RWPE2 (cell line): ENCODE measurements at regions not wholly inside any gene's neighbourhood (a gene's known extent, or its start where the extent isn't known, plus 50 kb on each side); places are given as distances from the start of the nearest gene placed in this dataset.
"Not testable (repeated sequence)": the region's sequence is repeated elsewhere in the genome, so short reads cannot be mapped to it uniquely, and the experiment has no call there.

Experiments used
- ATAC-seq: fragments of 200-7000 bp; cut with Tn5 transposase; 3 replicates; pipeline ENCODE4 v1.9.1; 2021; ENCODE audit warnings: low read depth
- DNase-seq: peaks from one replicate; pipeline ENCODE4 v3.0.0-alpha.2; 2020; ENCODE audit warnings: low spot score
- H3K27ac ChIP-seq: fragments of 450-650 bp; 2 replicates; pipeline ENCODE4 v1.5.1; 2017; ENCODE audit warnings: mild to moderate bottlenecking; ENCODE audit not compliant: poor library complexity, severe bottlenecking
- H3K27me3 ChIP-seq: fragments of 250-450 bp; sonication (Bioruptor Pico); 2 replicates; pipeline ENCODE4 v1.5.1; 2021; ENCODE audit warnings: mild to moderate bottlenecking, moderate library complexity; ENCODE audit not compliant: insufficient read depth, poor library complexity, severe bottlenecking
- H3K36me3 ChIP-seq: fragments of 250-450 bp; sonication (Bioruptor Pico); 2 replicates; pipeline ENCODE4 v1.5.1; 2020; ENCODE audit warnings: low read depth, mild to moderate bottlenecking, moderate library complexity
- H3K4me1 ChIP-seq: fragments of 250-450 bp; sonication (Bioruptor Pico); 2 replicates; pipeline ENCODE4 v1.5.1; 2021; ENCODE audit warnings: mild to moderate bottlenecking, moderate library complexity; ENCODE audit not compliant: insufficient read depth, poor library complexity, severe bottlenecking
- H3K4me3 ChIP-seq: fragments of 250-450 bp; sonication (Bioruptor Pico); 2 replicates; pipeline ENCODE4 v1.5.1; 2021; ENCODE audit warnings: mild to moderate bottlenecking, moderate library complexity; ENCODE audit not compliant: severe bottlenecking
- H3K9me3 ChIP-seq: fragments of 250-450 bp; sonication (Bioruptor Pico); 2 replicates; pipeline ENCODE4 v1.5.1; 2021; ENCODE audit warnings: mild to moderate bottlenecking, moderate library complexity; ENCODE audit not compliant: severe bottlenecking
- TF ChIP-seq, protein P1 (sequence below): fragments of 450-650 bp; IDR thresholded peaks from one replicate; pipeline ENCODE4 v1.5.1; 2017; ENCODE audit warnings: mild to moderate bottlenecking, moderate library complexity; ENCODE audit not compliant: poor library complexity, severe bottlenecking

GRCh38 chr4:83196921-83197320, 82.4 kb upstream of the PLAC8 start:
- no peaks in the 10 kb centered on the region for H3K27me3 ChIP-seq
- H3K36me3 ChIP-seq = no peaks in the 10 kb centered on the region
- TF ChIP-seq, protein P1, sequence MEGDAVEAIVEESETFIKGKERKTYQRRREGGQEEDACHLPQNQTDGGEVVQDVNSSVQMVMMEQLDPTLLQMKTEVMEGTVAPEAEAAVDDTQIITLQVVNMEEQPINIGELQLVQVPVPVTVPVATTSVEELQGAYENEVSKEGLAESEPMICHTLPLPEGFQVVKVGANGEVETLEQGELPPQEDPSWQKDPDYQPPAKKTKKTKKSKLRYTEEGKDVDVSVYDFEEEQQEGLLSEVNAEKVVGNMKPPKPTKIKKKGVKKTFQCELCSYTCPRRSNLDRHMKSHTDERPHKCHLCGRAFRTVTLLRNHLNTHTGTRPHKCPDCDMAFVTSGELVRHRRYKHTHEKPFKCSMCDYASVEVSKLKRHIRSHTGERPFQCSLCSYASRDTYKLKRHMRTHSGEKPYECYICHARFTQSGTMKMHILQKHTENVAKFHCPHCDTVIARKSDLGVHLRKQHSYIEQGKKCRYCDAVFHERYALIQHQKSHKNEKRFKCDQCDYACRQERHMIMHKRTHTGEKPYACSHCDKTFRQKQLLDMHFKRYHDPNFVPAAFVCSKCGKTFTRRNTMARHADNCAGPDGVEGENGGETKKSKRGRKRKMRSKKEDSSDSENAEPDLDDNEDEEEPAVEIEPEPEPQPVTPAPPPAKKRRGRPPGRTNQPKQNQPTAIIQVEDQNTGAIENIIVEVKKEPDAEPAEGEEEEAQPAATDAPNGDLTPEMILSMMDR = no peak
- H3K9me3 ChIP-seq = no peaks in the 10 kb centered on the region
- no peaks in the 10 kb centered on the region for H3K4me1 ChIP-seq
- DNase-seq (no peak), ATAC-seq (no peak)
- no peak overlapping the region for H3K27ac ChIP-seq
- H3K4me3 ChIP-seq = no peak overlapping the region

GRCh38 chr4:83195269-83195668, 80.7 kb upstream of the PLAC8 start:
- Histone ChIP-seq H3K36me3 (no peaks in the 10 kb centered on the region), H3K9me3 (no peaks in the 10 kb centered on the region), H3K4me1 (no peaks in the 10 kb centered on the region), H3K27ac (no peak overlapping the region), H3K27me3 (no peaks in the 10 kb centered on the region), H3K4me3 (no peak overlapping the region)
- TF ChIP-seq, protein P1 = no peak
- DNase-seq (no peak), ATAC-seq (no peak)

DNA sequence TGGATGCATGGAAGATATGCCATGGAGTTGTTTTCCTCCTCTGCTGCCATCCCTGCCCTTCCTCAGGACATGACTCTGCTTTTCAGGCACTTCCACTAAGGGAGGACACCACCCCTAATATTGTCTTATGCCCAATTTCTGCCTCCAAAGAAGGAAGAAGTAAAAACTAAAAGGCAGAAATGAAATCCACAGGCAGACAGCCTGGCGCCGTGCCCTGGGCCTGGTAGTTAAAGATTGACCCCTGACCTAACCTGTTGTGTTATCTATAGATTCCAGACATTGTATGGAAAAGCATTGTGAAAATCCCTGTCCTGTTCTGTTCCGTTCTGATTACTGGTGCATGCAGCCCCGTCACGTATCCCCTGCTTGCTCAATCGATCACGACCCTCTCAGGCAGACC, 80.1 kb upstream of the PLAC8 start:
- not testable (repeated sequence) for H3K27me3 ChIP-seq, H3K4me3 ChIP-seq, H3K9me3 ChIP-seq, H3K4me1 ChIP-seq, DNase-seq, H3K36me3 ChIP-seq, ATAC-seq, H3K27ac ChIP-seq

DNA sequence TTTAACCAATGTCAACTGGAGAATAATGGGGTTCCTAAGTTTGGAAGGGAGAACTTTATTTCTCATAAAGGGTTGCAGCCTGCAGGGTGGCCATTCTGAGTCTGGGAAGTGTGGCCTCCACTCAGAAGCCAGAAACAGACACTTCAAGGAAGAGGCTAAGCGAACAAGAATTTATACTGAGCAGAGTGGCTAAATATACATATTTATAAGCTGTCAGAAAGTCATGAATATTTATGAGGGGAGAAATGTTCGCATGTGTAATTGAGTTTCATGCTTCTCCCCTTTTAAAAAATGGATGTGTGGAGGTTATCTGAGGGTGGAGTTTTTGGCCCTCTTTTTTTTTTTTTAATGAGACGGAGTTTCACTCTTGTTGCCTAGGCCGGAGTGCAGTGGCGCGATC, 78.1 kb upstream of the PLAC8 start:
- Histone ChIP-seq H3K36me3 (no peaks in the 10 kb centered on the region), H3K27me3 (no peaks in the 10 kb centered on the region), H3K9me3 (no peaks in the 10 kb centered on the region), H3K4me1 (no peaks in the 10 kb centered on the region), H3K4me3 (no peak overlapping the region), H3K27ac (no peak overlapping the region)
- ATAC-seq (no peak), DNase-seq (no peak)
- TF ChIP-seq, protein P1 = no peak

GRCh38 chr4:83191026-83191425, 76.5 kb upstream of the PLAC8 start:
- H3K9me3 ChIP-seq = no peaks in the 10 kb centered on the region
- no peaks in the 10 kb centered on the region for H3K36me3 ChIP-seq
- H3K27me3 ChIP-seq = no peaks in the 10 kb centered on the region
- H3K27ac ChIP-seq = no peak overlapping the region
- H3K4me3 ChIP-seq = no peak overlapping the region
- DNase-seq = no peak
- no peak for ATAC-seq
- H3K4me1 ChIP-seq = no peaks in the 10 kb centered on the region
- TF ChIP-seq, protein P1 = no peak
